ENCODE measurements at regions not wholly inside any gene's neighbourhood (a gene's known extent, or its start where the extent isn't known, plus 50 kb on each side); places are given as distances from the start of the nearest gene placed in this dataset.

DNA sequence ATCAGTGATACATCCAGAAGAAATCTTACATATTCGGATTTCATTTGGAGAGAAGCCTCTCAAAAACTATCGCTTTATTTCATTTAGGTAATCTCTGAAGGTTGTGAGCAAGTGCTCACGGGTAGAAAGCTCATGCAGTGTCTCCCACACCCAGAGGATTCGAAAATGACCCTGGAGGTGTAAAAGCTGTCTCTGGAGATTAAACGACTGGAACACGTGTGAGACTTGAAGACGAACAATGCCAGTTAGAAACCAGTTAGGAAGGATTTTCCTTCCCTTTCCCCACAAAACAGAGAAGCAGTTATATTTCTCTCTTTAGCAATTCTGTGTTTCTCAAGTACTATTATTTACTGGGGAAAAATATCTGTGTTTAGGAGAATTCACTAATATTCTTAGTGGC is 92.5 kb upstream of the CD55 start:
- no peak overlapping the region for H3K4me3 ChIP-seq (ENCODE audit: low read depth, low read length)
- TF ChIP-seq, protein P1, sequence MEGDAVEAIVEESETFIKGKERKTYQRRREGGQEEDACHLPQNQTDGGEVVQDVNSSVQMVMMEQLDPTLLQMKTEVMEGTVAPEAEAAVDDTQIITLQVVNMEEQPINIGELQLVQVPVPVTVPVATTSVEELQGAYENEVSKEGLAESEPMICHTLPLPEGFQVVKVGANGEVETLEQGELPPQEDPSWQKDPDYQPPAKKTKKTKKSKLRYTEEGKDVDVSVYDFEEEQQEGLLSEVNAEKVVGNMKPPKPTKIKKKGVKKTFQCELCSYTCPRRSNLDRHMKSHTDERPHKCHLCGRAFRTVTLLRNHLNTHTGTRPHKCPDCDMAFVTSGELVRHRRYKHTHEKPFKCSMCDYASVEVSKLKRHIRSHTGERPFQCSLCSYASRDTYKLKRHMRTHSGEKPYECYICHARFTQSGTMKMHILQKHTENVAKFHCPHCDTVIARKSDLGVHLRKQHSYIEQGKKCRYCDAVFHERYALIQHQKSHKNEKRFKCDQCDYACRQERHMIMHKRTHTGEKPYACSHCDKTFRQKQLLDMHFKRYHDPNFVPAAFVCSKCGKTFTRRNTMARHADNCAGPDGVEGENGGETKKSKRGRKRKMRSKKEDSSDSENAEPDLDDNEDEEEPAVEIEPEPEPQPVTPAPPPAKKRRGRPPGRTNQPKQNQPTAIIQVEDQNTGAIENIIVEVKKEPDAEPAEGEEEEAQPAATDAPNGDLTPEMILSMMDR (IDR thresholded peaks at IDR 0.05; ENCODE audit: low read depth, low read length, missing control alignments): no peak
- no peak for DNase-seq (ENCODE audit: low read depth)
- in situ Hi-C loops (cut with HindIII; ENCODE audit: low sequenced_read_pairs): no loop called here

DNA sequence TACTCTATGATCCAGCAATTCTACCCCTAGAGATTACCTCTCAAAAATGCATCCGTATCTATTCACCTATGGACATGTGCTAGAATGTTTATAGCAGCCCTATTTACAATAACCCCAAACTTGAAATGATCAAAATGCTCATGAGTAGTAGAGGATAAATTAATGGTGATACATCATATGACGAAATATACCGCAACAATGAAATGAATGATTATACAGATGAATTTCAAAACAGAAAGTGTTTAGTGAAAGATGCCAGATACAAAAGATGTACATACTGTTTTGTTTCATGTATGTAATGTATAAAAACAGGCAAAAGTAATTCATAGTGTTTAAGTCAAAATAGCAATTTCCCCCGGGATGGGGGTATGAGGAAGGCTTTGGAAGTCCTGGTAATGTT is 91.0 kb upstream of the CD55 start:
- DNase-seq (ENCODE audit: low read depth): no peak
- in situ Hi-C loops (cut with HindIII; ENCODE audit: low sequenced_read_pairs): no loop called here
- TF ChIP-seq, protein P1 (IDR thresholded peaks at IDR 0.05; ENCODE audit: low read depth, low read length, missing control alignments): no peak
- H3K4me3 ChIP-seq (ENCODE audit: low read depth, low read length): no peak overlapping the region

DNA sequence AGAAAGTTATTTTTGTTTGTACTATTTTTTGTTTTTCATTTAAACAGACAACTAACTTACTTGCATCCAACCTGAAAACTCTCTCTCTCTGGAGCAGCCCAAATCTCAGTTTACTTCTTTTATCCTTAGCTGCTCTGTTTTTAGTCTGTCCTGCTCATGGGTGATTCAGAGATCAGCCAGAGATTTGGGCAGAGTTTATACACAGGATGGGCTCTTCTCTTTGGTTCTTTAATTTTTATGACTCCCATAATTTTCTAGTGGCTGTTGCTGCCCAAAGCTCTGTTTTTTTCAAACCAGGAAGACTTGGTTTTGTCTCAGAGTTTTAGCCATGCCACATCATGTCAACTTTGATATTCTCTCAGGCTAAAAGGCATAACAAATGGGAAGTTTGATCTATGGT is 86.8 kb upstream of the CD55 start:
- in situ Hi-C loops (cut with HindIII; ENCODE audit: low sequenced_read_pairs): no loop called here
- TF ChIP-seq, protein P1 (IDR thresholded peaks at IDR 0.05; ENCODE audit: low read depth, low read length, missing control alignments): no peak
- no peak overlapping the region for H3K4me3 ChIP-seq (ENCODE audit: low read depth, low read length)
- DNase-seq (ENCODE audit: low read depth): no peak

DNA sequence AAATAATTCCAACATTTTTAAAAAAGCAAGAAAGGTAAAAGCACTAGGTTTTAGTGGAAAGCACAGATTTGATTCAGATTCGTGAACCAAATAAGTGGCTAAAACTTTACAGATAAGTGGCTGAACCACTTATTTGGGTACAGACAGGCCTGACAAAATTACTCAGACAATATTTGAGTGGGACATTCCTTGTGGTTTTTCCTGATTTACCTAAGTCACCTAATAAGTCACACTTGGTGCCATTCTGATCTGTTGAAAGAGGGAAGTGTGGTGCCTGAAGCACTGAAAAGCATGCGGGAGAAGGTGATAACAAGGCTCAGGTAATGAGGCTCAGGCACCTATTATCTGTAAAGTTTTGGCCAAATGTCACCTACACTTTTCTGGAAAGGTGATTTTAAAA is 81.6 kb upstream of the CD55 start:
- TF ChIP-seq, protein P1 (IDR thresholded peaks at IDR 0.05; ENCODE audit: low read depth, low read length, missing control alignments): no peak
- in situ Hi-C loops (cut with HindIII; ENCODE audit: low sequenced_read_pairs): no loop called here
- H3K4me3 ChIP-seq (ENCODE audit: low read depth, low read length): no peak overlapping the region
- no peak for DNase-seq (ENCODE audit: low read depth)

DNA sequence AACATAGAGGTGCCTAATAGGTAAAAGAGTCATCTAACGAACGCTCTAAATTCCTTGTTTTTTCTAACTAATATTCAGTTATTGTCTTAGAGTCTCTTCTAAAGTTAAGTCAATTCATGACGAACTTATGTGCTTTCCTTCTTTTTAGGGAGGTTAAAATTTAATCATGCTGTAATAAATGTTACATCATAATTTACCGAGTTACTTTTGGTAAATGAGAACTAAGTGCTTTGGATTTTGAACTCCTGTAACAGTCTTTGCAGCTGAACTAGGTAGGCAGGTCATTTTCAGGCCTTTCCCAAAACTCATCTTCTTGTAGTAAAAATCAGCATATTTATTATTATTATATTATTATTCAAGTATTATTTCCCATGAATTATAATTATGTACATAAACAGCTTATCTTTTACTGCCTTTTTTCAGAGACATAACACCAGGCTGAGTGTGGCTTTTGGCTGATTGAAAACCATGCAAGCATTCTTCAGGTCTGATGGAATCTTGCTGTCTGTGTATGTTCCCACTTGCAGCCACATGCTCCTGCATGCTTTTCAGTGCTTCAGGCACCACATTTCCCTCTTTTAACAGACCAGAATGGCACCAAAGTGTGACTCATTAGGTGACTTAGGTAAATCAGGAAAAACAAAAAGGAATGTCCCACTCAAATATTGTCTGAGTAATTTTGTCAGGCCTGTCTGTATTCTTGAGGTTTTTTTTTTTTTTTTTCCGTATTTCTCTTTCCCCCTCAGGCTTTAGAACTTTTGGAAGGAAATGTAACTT is 81.0 kb upstream of the CD55 start:
- DNase-seq (ENCODE audit: low read depth): no peak
- TF ChIP-seq, protein P1 (IDR thresholded peaks at IDR 0.05; ENCODE audit: low read depth, low read length, missing control alignments): no peak
- H3K4me3 ChIP-seq (ENCODE audit: low read depth, low read length): no peak overlapping the region
- in situ Hi-C loops (cut with HindIII; ENCODE audit: low sequenced_read_pairs): no loop called here

DNA sequence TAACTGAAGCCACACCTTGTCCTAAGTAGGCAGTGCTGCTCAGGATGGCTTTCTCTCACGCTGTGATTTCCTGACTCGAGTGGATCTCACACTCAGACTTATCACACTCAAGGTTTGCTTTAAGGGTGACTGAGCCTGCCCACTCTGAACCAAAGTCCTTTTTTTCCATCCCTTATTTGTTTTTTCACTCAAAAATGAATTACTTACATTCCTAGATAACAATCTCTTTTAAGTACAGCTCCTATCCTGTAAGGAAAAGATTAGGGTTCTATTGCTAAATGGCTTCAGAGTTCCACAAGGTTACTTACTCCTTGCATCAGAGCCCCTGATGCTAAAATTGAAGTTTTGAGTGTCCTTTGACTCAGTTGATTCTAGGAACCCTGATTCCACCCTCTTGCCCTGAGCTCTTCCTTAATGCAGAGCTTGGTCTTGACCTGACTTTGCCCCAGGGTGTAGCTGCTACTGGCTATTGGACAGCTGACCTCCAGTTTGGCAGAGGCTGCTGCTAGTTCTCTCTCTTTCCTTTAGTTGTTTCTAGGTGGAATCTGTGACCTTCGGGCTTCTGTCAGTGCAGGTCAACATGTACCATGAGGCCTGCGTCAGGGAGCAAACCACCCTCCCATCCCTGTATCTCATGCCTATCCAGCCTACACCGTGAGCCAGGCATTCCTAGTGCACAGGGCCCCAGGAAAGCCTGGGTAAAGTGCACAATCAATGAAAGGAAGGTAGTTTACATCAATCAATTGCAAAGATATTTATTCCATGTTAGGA is 80.1 kb upstream of the CD55 start:
- DNase-seq (ENCODE audit: low read depth): no peak
- in situ Hi-C loops (cut with HindIII; ENCODE audit: low sequenced_read_pairs): no loop called here
- no peak overlapping the region for H3K4me3 ChIP-seq (ENCODE audit: low read depth, low read length)
- TF ChIP-seq, protein P1 (IDR thresholded peaks at IDR 0.05; ENCODE audit: low read depth, low read length, missing control alignments): no peak
